Heart right ventricle (tissue), 16 donors: ENCODE measurements at regions not wholly inside any gene's neighbourhood (a gene's known extent, or its start where the extent isn't known, plus 50 kb on each side); places are given as distances from the start of the nearest gene placed in this dataset.

Experiments
- ATAC-seq, 8 donors: fragments of 200-7000 bp; cut with Tn5 transposase; one replicate each; pipeline ENCODE4 v1.9.1; 2020; ENCODE audit warnings: mild to moderate bottlenecking in 8 of 8, moderate library complexity in 8 of 8, moderate number of reproducible peaks in 1 of 8
- DNase-seq, 2 donors: peaks; one replicate each; pipeline ENCODE4 v3.0.0-alpha.2; 2020
- H3K27ac ChIP-seq, 10 donors: fragments of 200-600 bp; sonication (generic) in 2 of 10; one replicate each; pipeline versions ENCODE4 v1.5.0 to v1.8.0; 2020 to 2022; ENCODE audit warnings: mild to moderate bottlenecking in 3 of 10
- H3K27me3 ChIP-seq, 7 donors: fragments of 200-600 bp; one replicate each; pipeline ENCODE4 v1.8.0; 2021 to 2022; ENCODE audit warnings: mild to moderate bottlenecking in 2 of 7
- H3K36me3 ChIP-seq, 9 donors: fragments of 200-600 bp; sonication (generic) in 1 of 9; one replicate each; pipeline versions ENCODE4 v1.5.0 to v1.8.0; 2020 to 2022; ENCODE audit warnings: mild to moderate bottlenecking in 2 of 9
- H3K4me1 ChIP-seq, 9 donors: fragments of 200-600 bp; sonication (generic) in 1 of 9; one replicate each; pipeline versions ENCODE4 v1.5.0 to v1.8.0; 2020 to 2022; ENCODE audit warnings: mild to moderate bottlenecking in 4 of 9
- H3K4me3 ChIP-seq, 10 donors: fragments of 200-600 bp; sonication (generic) in 2 of 10; one replicate each; pipeline versions ENCODE4 v1.5.0 to v1.8.0; 2020 to 2022; ENCODE audit warnings: mild to moderate bottlenecking in 7 of 10, moderate library complexity in 2 of 10
- H3K9me3 ChIP-seq, 11 donors: fragments of 200-600 bp in 10 of 11; sonication (generic) in 2 of 11; one replicate each; pipeline versions ENCODE4 v1.5.0 to v1.8.0; 2013 to 2022; ENCODE audit warnings: mild to moderate bottlenecking in 2 of 11, control low read depth in 1 of 11, moderate library complexity in 1 of 11
- WGBS, 2 donors: extraction: QIAGEN DNeasy Blood & Tissue Kit; methylation state at CpG; one replicate each; pipeline ENCODE4 v1.1.7; 2013; ENCODE audit warnings: inconsistent platforms in 1 of 2; 5-methylcytosine and 5-hydroxymethylcytosine counted together
- intact Hi-C, 10 donors: fragments of 100-400 bp; cut with DNase I; formaldehyde crosslinking; loops; one replicate each; pipeline versions ENCODE4 v1.11.1 to v1.14.2; 2022
- TF ChIP-seq, protein P1 (sequence below), 9 donors: fragments of 200-600 bp; sonication (generic) in 2 of 9; IDR thresholded peaks; one replicate each; pipeline versions ENCODE4 v1.5.0 to v1.8.0; 2021 to 2022; ENCODE audit warnings: antibody characterized with exemption in 9 of 9, mild to moderate bottlenecking in 5 of 9, moderate library complexity in 1 of 9
- donor health status: Arrhythmogenic right ventricular cardiomyopathy.
- donor health status: ischemic (EF 13 %, LVEDD 7.1; RV severe dilation, severe dysfunction).
- donor health status: healthy with polysubstance abuse.
- donor health status: DM: no; HTN: yes; CAD: no.
- donor health status: DM: no; HTN: no; CAD: no.
- donor health status: ischemic (EF 25% LVEDD 6.9; RV normal size, moderate dysfunction).
- donor health status: ischemic (EF 25% LVEDD 5.7; RV mildly dilated, moderate dysfunction).
- donor health status: healthy.
- donor health status: DM: yes; HTN: yes; CAD: no.
- donor health status: Ischemic cardiomyopathy.
- donor health status: ischemic (EF 35%, LVEDD 5.7; RV mildly dilated, moderate dysfunction).
- donor health status: nonischemic (EF 11% LVEDD 7.7; RV severe dilation, severe dysfunction).
- donor health status: DM: yes; HTN: yes; CAD: no.
- donor health status: PGD.
- donor health status: ischemic (EF 29% LVEDD 5.4; RV normal size, mild dysfunction).
- donor health status: nonischemic (EF 23%, LVEDD 6.1; RV moderate dilation, normal function).

DNA sequence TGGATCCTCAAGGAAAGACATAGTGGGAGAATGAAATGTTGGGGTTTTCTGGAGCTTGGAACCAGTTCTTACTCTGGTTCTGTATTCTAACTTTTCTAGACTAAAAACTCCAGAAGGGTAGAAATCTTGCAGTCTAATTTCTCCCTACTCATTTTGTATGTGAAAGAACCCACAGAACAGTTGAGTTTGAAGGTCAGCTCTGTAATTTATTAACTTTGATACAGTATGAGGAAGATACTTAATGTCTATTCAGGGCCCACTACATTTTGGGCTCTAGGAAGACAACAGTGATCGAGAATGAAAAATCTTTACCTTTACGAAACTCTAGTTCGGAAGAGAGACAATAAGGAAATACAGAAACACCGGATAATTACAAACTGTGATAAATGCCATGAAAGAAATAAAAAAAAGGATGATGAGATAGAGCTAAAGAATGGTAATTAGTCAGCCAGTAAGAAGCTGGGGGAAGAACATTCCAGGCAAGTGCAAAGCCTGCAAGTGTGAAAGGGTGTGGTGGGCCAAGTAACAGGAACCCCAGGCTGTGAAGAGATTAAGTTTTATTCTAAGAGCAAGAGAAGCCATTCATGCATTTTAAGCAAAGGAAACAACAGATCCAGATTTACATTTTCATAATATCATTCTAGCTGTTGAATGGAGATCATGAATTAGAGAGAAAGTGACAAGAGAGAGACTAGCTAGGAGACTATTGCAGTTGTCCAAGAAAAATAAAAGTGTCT is 159.9 kb upstream of the HMCN1 start:
- Histone ChIP-seq H3K36me3 (no peaks in the 10 kb centered on the region), H3K4me3 (no peak overlapping the region), H3K4me1 (peaks cover 0 to 5% (median 0%) of the 10 kb centered on the region in 9 donors), H3K9me3 (peaks cover 0 to 27% (median 15%) of the 10 kb centered on the region in 11 donors), H3K27ac (no peak overlapping the region), H3K27me3 (no peaks in the 10 kb centered on the region)
- ATAC-seq (no peak), DNase-seq (no peak)
- TF ChIP-seq, protein P1, sequence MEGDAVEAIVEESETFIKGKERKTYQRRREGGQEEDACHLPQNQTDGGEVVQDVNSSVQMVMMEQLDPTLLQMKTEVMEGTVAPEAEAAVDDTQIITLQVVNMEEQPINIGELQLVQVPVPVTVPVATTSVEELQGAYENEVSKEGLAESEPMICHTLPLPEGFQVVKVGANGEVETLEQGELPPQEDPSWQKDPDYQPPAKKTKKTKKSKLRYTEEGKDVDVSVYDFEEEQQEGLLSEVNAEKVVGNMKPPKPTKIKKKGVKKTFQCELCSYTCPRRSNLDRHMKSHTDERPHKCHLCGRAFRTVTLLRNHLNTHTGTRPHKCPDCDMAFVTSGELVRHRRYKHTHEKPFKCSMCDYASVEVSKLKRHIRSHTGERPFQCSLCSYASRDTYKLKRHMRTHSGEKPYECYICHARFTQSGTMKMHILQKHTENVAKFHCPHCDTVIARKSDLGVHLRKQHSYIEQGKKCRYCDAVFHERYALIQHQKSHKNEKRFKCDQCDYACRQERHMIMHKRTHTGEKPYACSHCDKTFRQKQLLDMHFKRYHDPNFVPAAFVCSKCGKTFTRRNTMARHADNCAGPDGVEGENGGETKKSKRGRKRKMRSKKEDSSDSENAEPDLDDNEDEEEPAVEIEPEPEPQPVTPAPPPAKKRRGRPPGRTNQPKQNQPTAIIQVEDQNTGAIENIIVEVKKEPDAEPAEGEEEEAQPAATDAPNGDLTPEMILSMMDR (IDR thresholded peaks at IDR 0.05) = no peak
- 94 to 96% methylated on average over 4 of the region's 4 CpGs for WGBS, 2 donors
- intact Hi-C loops = no loop called here

DNA sequence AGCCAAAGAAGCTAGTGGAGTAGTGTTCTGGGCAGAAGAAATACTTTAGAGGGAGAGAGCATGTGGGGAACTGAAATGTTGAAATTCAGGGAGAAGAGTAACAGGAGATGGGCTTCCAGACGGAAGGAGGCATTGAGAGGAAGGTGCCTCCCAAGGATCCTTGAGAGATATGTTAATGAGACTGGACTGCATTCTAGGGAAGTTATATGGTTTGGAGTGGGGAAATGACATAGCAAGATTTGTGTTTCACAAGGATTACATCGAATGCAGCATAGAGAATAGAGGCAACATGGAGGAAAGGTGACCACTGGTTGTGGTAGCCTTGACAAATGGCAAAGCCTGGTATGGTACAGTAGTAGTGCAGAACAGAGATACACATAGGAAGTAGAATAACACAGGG is 160.5 kb upstream of the HMCN1 start:
- H3K27ac ChIP-seq = no peak overlapping the region
- no peaks in the 10 kb centered on the region for H3K27me3 ChIP-seq
- H3K4me3 ChIP-seq = no peak overlapping the region
- no peaks in the 10 kb centered on the region for H3K36me3 ChIP-seq
- intact Hi-C loops = no loop called here
- no peak for ATAC-seq
- TF ChIP-seq, protein P1 (IDR thresholded peaks at IDR 0.05) = no peak
- 55 to 80% methylated on average over 2 of the region's 2 CpGs for WGBS, 2 donors
- peaks cover 0 to 11% (median 0%) of the 10 kb centered on the region in 9 donors for H3K4me1 ChIP-seq
- peaks cover 0 to 21% (median 9%) of the 10 kb centered on the region in 11 donors for H3K9me3 ChIP-seq
- DNase-seq = no peak

DNA sequence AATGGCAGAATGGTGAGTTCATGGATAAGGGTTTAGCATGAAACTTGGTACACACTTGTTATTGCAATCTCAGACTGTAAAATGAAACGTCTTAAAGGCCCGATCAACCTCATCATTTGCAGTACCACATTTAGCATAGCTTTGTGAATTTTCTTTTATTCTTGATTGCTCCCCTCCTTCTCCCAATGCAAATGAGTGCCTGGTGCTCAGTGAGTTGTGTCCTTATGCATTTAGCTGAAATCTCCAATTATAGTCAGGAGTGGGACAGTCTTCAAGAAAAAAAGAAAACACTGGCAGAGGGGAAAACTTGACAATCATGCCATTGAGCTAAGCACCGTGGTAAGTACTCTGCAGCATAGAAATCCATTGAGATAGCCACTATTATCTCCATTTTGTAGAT is 161.0 kb upstream of the HMCN1 start:
- DNase-seq = no peak
- H3K4me1 ChIP-seq = peaks cover 0 to 16% (median 0%) of the 10 kb centered on the region in 9 donors
- H3K4me3 ChIP-seq = no peak overlapping the region
- 76 to 78% methylated on average over 3 of the region's 3 CpGs for WGBS, 2 donors
- no peaks in the 10 kb centered on the region for H3K27me3 ChIP-seq
- TF ChIP-seq, protein P1 (IDR thresholded peaks at IDR 0.05) = no peak
- intact Hi-C loops = no loop called here
- no peaks in the 10 kb centered on the region for H3K36me3 ChIP-seq
- ATAC-seq = no peak
- H3K9me3 ChIP-seq = peaks cover 0 to 16% (median 5%) of the 10 kb centered on the region in 11 donors
- no peak overlapping the region for H3K27ac ChIP-seq

DNA sequence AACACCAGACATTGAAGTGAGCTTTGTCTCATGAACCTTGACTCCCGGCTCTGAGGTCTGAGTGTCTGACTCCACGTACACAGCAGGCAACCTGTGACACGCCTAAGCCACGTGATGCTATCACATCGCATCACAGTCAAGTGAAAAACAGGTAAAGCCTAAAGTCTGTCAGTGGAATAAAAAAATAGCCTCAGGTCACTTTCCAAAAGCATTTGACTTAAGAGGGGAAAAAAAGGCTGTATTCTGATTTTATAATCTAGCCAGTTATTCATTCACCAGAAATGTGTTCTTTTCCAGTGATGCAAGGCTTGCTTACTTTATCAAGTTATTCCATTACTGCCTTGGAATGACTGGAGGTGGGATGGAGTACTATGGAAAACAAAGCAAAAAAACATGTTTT is 163.2 kb upstream of the HMCN1 start:
- WGBS, 2 donors = 91 to 94% methylated on average over 5 of the region's 5 CpGs
- Histone ChIP-seq H3K4me3 (no peak overlapping the region), H3K27me3 (no peaks in the 10 kb centered on the region), H3K9me3 (no peaks in the 10 kb centered on the region), H3K27ac (no peak overlapping the region), H3K4me1 (peaks cover 0 to 34% (median 7%) of the 10 kb centered on the region in 9 donors), H3K36me3 (no peaks in the 10 kb centered on the region)
- ATAC-seq = no peak
- intact Hi-C loops = no loop called here
- no peak for DNase-seq
- TF ChIP-seq, protein P1 (IDR thresholded peaks at IDR 0.05) = no peak
